ENCODE measurements at regions not wholly inside any gene's neighbourhood (a gene's known extent, or its start where the extent isn't known, plus 50 kb on each side); places are given as distances from the start of the nearest gene placed in this dataset.

GRCh38 chr18:66264130-66264529 is 339.8 kb downstream of the CDH19 start:
- no peak for ATAC-seq
- Histone ChIP-seq H3K9me3 (no peaks in the 10 kb centered on the region; the same call in 2 of the 3 replicates), H3K27ac (no peak overlapping the region), H3K4me2 (no peak overlapping the region), H3K4me3 (no peak overlapping the region), H3K4me1 (no peaks in the 10 kb centered on the region)
- CTCF ChIA-PET: no interaction called here
- TF ChIP-seq CBX2 (IDR thresholded peaks at IDR 0.05; ENCODE audit: borderline replicate concordance, low read depth): no peak
- no peak for TF ChIP-seq RFX5 (IDR thresholded peaks at IDR 0.05)
- no peak for TF ChIP-seq NPAS2 (CRISPR knock-in tag; IDR thresholded peaks at IDR 0.05; ENCODE audit: borderline replicate concordance)
- TF ChIP-seq HOXB5 (CRISPR knock-in tag; IDR thresholded peaks at IDR 0.05): no peak
- TF ChIP-seq KDM5A (IDR thresholded peaks at IDR 0.05): no peak
- TF ChIP-seq HEYL (CRISPR knock-in tag; IDR thresholded peaks at IDR 0.05): no peak
- no peak for TF ChIP-seq SREBF2 (IDR thresholded peaks at IDR 0.05)
- TF ChIP-seq NR3C1 (IDR thresholded peaks at IDR 0.05): no peak
- no peak for TF ChIP-seq MYC (IDR thresholded peaks at IDR 0.05; ENCODE audit: borderline replicate concordance, low read length)
- WGBS (ENCODE audit: missing lambda C conversion rate): 8% methylated on average over 2 of the region's 2 CpGs
- no peak for FAIRE-seq
- POLR2A ChIA-PET: no interaction called here
- no peak for DNase-seq (ENCODE audit: low read depth in 1 of 2, low spot score in 1 of 2)

- FAIRE-seq: no peak
- Histone ChIP-seq H3K4me1 (no peaks in the 10 kb centered on the region), H3K4me3 (no peak overlapping the region), H3K4me2 (no peak overlapping the region), H3K9me3 (no peaks in the 10 kb centered on the region), H3K27ac (no peak overlapping the region)
- DNase-seq (ENCODE audit: low read depth in 1 of 2, low spot score in 1 of 2): no peak
- no peak for TF ChIP-seq HOXB13 (CRISPR knock-in tag; IDR thresholded peaks at IDR 0.05; ENCODE audit: low read depth)
- no peak for TF ChIP-seq HES2 (IDR thresholded peaks at IDR 0.05)
- no peak for TF ChIP-seq CTCF (IDR thresholded peaks at IDR 0.05)
- no peak for TF ChIP-seq ELK1 (IDR thresholded peaks at IDR 0.05; ENCODE audit: low read depth, low read length)
- TF ChIP-seq ATOH8 (CRISPR knock-in tag; IDR thresholded peaks at IDR 0.05; ENCODE audit: low read depth): no peak
- TF ChIP-seq ESRRA (IDR thresholded peaks at IDR 0.05; ENCODE audit: borderline replicate concordance, low read length): no peak
- TF ChIP-seq ZC3H11A (IDR thresholded peaks at IDR 0.05): no peak
- CTCF ChIA-PET: no interaction called here
- 81% methylated on average over 5 of the region's 5 CpGs for WGBS (ENCODE audit: missing lambda C conversion rate)
- POLR2A ChIA-PET: no interaction called here
- ATAC-seq: no peak
Measured at GRCh38 chr18:66254121-66254520, 349.8 kb downstream of the CDH19 start.

- Histone ChIP-seq H3K4me1 (no peaks in the 10 kb centered on the region), H3K4me2 (no peak overlapping the region), H3K27ac (no peak overlapping the region), H3K4me3 (no peak overlapping the region), H3K9me3 (no peaks in the 10 kb centered on the region)
- WGBS (ENCODE audit: missing lambda C conversion rate): 7% methylated on average over 1 of the region's 1 CpG
- CTCF ChIA-PET: no interaction called here
- no peak for TF ChIP-seq ZNF302 (CRISPR knock-in tag; IDR thresholded peaks at IDR 0.05)
- TF ChIP-seq HEYL (CRISPR knock-in tag; IDR thresholded peaks at IDR 0.05): no peak
- no peak for TF ChIP-seq EHMT2 (IDR thresholded peaks at IDR 0.05; ENCODE audit: low read depth)
- no peak for TF ChIP-seq BCL3 (IDR thresholded peaks at IDR 0.05)
- TF ChIP-seq CEBPB (IDR thresholded peaks at IDR 0.05): no peak
- no peak for TF ChIP-seq RCOR1 (IDR thresholded peaks at IDR 0.05; ENCODE audit: low read depth, low read length)
- TF ChIP-seq FOSB (CRISPR knock-in tag; IDR thresholded peaks at IDR 0.05): no peak
- TF ChIP-seq CHD4 (IDR thresholded peaks at IDR 0.05; ENCODE audit: borderline replicate concordance): no peak
- no peak for TF ChIP-seq MYC (IDR thresholded peaks at IDR 0.05; ENCODE audit: borderline replicate concordance, low read length)
- no peak for TF ChIP-seq HMGXB4 (CRISPR knock-in tag; IDR thresholded peaks at IDR 0.05; ENCODE audit: borderline replicate concordance)
- TF ChIP-seq NR3C1 (IDR thresholded peaks at IDR 0.05): no peak
- TF ChIP-seq POLR2AphosphoS2 (conservative IDR thresholded peaks at IDR 0.05; ENCODE audit: low read length): no peak
- TF ChIP-seq RARB (CRISPR knock-in tag; IDR thresholded peaks at IDR 0.05): no peak
- POLR2A ChIA-PET: no interaction called here
- no peak for DNase-seq (ENCODE audit: low read depth in 1 of 2, low spot score in 1 of 2)
- no peak for ATAC-seq
- FAIRE-seq: no peak
Measured at GRCh38 chr18:66252703-66253102, 351.2 kb downstream of the CDH19 start.

Data from A549 (cell line).